Bone marrow (tissue), 2 donors: ENCODE measurements at regions not wholly inside any gene's neighbourhood (a gene's known extent, or its start where the extent isn't known, plus 50 kb on each side); places are given as distances from the start of the nearest gene placed in this dataset.

Experiments
- DNase-seq, 2 donors: peaks; one replicate each; lab custom pipeline; 2025; lab: John Stamatoyannopoulos, UW

GRCh38 chr13:79267560-79267959 lies 138.5 kb downstream of the RBM26 start:
- no peak for DNase-seq

GRCh38 chr13:79258489-79258888 lies 147.6 kb downstream of the RBM26 start:
- no peak for DNase-seq

- DNase-seq: no peak
Observed at GRCh38 chr13:79246578-79246949, 159.5 kb downstream of the RBM26 start.

- no peak for DNase-seq
Observed at GRCh38 chr13:79245937-79246577, 160.0 kb downstream of the RBM26 start.

GRCh38 chr13:79241697-79242096 lies 164.4 kb downstream of the RBM26 start:
- no peak for DNase-seq

- DNase-seq: no peak
Observed at GRCh38 chr13:79237981-79238380, 168.1 kb downstream of the RBM26 start.

- DNase-seq: no peak
Observed at GRCh38 chr13:79231887-79232286, 174.2 kb downstream of the RBM26 start.

- no peak for DNase-seq
Observed at GRCh38 chr13:79229761-79230160, 176.3 kb downstream of the RBM26 start.

- DNase-seq: no peak
Observed at GRCh38 chr13:79228972-79229371, 177.1 kb downstream of the RBM26 start.

- no peak for DNase-seq
Observed at GRCh38 chr13:79227418-79227817, 178.6 kb downstream of the RBM26 start.

- no peak for DNase-seq
Observed at GRCh38 chr13:79226938-79227337, 179.1 kb downstream of the RBM26 start.

GRCh38 chr13:79226250-79226649 lies 179.8 kb downstream of the RBM26 start:
- DNase-seq: no peak

GRCh38 chr13:79225487-79226232 lies 180.4 kb downstream of the RBM26 start:
- no peak for DNase-seq

- DNase-seq: no peak
Observed at GRCh38 chr13:79222427-79223205, 183.4 kb downstream of the RBM26 start.

GRCh38 chr13:79212064-79212619 lies 193.9 kb downstream of the RBM26 start:
- no peak for DNase-seq

- DNase-seq: no peak
Observed at GRCh38 chr13:79211377-79211776, 194.7 kb downstream of the RBM26 start.

GRCh38 chr13:79197933-79198332 lies 208.1 kb downstream of the RBM26 start:
- DNase-seq: no peak

GRCh38 chr13:79196843-79197242 lies 209.2 kb downstream of the RBM26 start:
- DNase-seq: no peak

GRCh38 chr13:79196366-79196765 lies 209.7 kb downstream of the RBM26 start:
- no peak for DNase-seq

GRCh38 chr13:79194727-79195126 lies 211.3 kb downstream of the RBM26 start:
- DNase-seq: no peak

- no peak for DNase-seq
Observed at GRCh38 chr13:79194272-79194671, 211.8 kb downstream of the RBM26 start.

GRCh38 chr13:79191501-79191900 lies 214.6 kb downstream of the RBM26 start:
- no peak for DNase-seq

GRCh38 chr13:79190932-79191331 lies 215.1 kb downstream of the RBM26 start:
- no peak for DNase-seq
